Heart left ventricle (tissue), 16 donors: ENCODE measurements at regions not wholly inside any gene's neighbourhood (a gene's known extent, or its start where the extent isn't known, plus 50 kb on each side); places are given as distances from the start of the nearest gene placed in this dataset.

Experiments used
- ATAC-seq, 4 donors: fragments of 200-7000 bp; cut with Tn5 transposase; one replicate each; pipeline ENCODE4 v1.9.1; 2020 to 2022; ENCODE audit warnings: moderate library complexity in 4 of 4, mild to moderate bottlenecking in 3 of 4, moderate number of reproducible peaks in 1 of 4
- DNase-seq, 5 donors: peaks; one replicate each; pipeline ENCODE4 v3.0.0-alpha.2; 2020
- H3K27ac ChIP-seq, 12 donors: fragments of 200-600 bp; sonication (generic) in 4 of 12; one replicate each; pipeline versions ENCODE4 v1.5.0 to v1.8.0; 2016 to 2022; ENCODE audit warnings: mild to moderate bottlenecking in 2 of 12
- H3K27me3 ChIP-seq, 9 donors: fragments of 200-600 bp; sonication (generic) in 2 of 9; one replicate each; pipeline versions ENCODE4 v1.5.1 to v1.8.0; 2016 to 2022; ENCODE audit warnings: mild to moderate bottlenecking in 3 of 9
- H3K36me3 ChIP-seq, 9 donors: fragments of 200-600 bp; sonication (generic) in 2 of 9; one replicate each; pipeline versions ENCODE4 v1.5.0 to v1.8.0; 2018 to 2022; ENCODE audit warnings: mild to moderate bottlenecking in 2 of 9
- H3K4me1 ChIP-seq, 12 donors: fragments of 200-600 bp; sonication (generic) in 4 of 12; one replicate each; pipeline versions ENCODE4 v1.5.0 to v1.8.0; 2016 to 2022; ENCODE audit warnings: mild to moderate bottlenecking in 3 of 12
- H3K4me3 ChIP-seq, 12 donors: fragments of 200-600 bp; sonication (generic) in 4 of 12; one replicate each; pipeline versions ENCODE4 v1.5.0 to v1.8.0; 2017 to 2022; ENCODE audit warnings: mild to moderate bottlenecking in 9 of 12, moderate library complexity in 4 of 12
- H3K9me3 ChIP-seq, 12 donors: fragments of 200-600 bp; sonication (generic) in 4 of 12; one replicate each; pipeline versions ENCODE4 v1.5.0 to v1.8.0; 2016 to 2022; ENCODE audit warnings: mild to moderate bottlenecking in 1 of 12
- CTCF ChIP-seq, 12 donors: fragments of 200-600 bp; sonication (generic) in 4 of 12; IDR thresholded peaks; one replicate each; pipeline versions ENCODE4 v1.5.0 to v1.8.0; 2018 to 2022; ENCODE audit warnings: antibody characterized with exemption in 12 of 12, mild to moderate bottlenecking in 5 of 12
- POLR2A ChIP-seq, 2 donors: fragments of 450-650 bp; IDR thresholded peaks; one replicate each; pipeline ENCODE4 v1.6.1; 2017; ENCODE audit warnings: antibody characterized with exemption in 2 of 2, mild to moderate bottlenecking in 2 of 2, moderate library complexity in 2 of 2
- WGBS, 4 donors: extraction: QIAGEN DNeasy Blood & Tissue Kit in 2 of 4; methylation state at CpG; one replicate each; pipeline versions ENCODE4 v1.1.5 to v1.1.7; 2013 to 2018; 5-methylcytosine and 5-hydroxymethylcytosine counted together
- intact Hi-C, 10 donors: fragments of 100-400 bp; cut with DNase I; formaldehyde crosslinking; loops; one replicate each; pipeline versions ENCODE4 v1.11.1 to v1.14.2; 2022
- donor health status: ischemic (EF 13 %, LVEDD 7.1; RV severe dilation, severe dysfunction).
- donor health status: healthy with polysubstance abuse.
- donor health status: DM: no; HTN: yes; CAD: no.
- donor health status: DM: no; HTN: no; CAD: no.
- donor health status: ischemic (EF 25% LVEDD 6.9; RV normal size, moderate dysfunction).
- donor health status: ischemic (EF 25% LVEDD 5.7; RV mildly dilated, moderate dysfunction).
- donor health status: healthy.
- donor health status: DM: yes; HTN: yes; CAD: no.
- donor health status: ischemic (EF 35%, LVEDD 5.7; RV mildly dilated, moderate dysfunction).
- donor health status: nonischemic (EF 11% LVEDD 7.7; RV severe dilation, severe dysfunction).
- donor health status: DM: yes; HTN: yes; CAD: no.
- donor health status: PGD.
- donor health status: ischemic (EF 29% LVEDD 5.4; RV normal size, mild dysfunction).
- donor health status: nonischemic (EF 23%, LVEDD 6.1; RV moderate dilation, normal function).

- no peaks in the 10 kb centered on the region for H3K4me1 ChIP-seq
- 77 to 81% (median 80%) methylated on average over 6 of the region's 6 CpGs for WGBS, 4 donors
- TF ChIP-seq POLR2A (IDR thresholded peaks at IDR 0.05) (no peak), CTCF (IDR thresholded peaks at IDR 0.05) (no peak)
- no peak overlapping the region for H3K27ac ChIP-seq
- no peaks in the 10 kb centered on the region for H3K36me3 ChIP-seq
- ATAC-seq (no peak), DNase-seq (no peak)
- no peaks in the 10 kb centered on the region for H3K27me3 ChIP-seq
- intact Hi-C loops = no loop called here
- H3K4me3 ChIP-seq = no peak overlapping the region
- H3K9me3 ChIP-seq = no peaks in the 10 kb centered on the region
These were observed 993.9 kb downstream of the VRK1 start for GRCh38 chr14:97791072-97791471.

- H3K9me3 ChIP-seq = no peaks in the 10 kb centered on the region
- intact Hi-C loops = no loop called here
- DNase-seq = no peak
- WGBS, 4 donors = 87 to 90% (median 87%) methylated on average over 8 of the region's 8 CpGs
- no peak for TF ChIP-seq CTCF (IDR thresholded peaks at IDR 0.05)
- no peak for TF ChIP-seq POLR2A (IDR thresholded peaks at IDR 0.05)
- H3K4me3 ChIP-seq = no peak overlapping the region
- no peaks in the 10 kb centered on the region for H3K4me1 ChIP-seq
- no peaks in the 10 kb centered on the region for H3K27me3 ChIP-seq
- H3K36me3 ChIP-seq = no peaks in the 10 kb centered on the region
- no peak for ATAC-seq
- H3K27ac ChIP-seq = no peak overlapping the region
These were observed 994.7 kb downstream of the VRK1 start for GRCh38 chr14:97791906-97792305.

DNA sequence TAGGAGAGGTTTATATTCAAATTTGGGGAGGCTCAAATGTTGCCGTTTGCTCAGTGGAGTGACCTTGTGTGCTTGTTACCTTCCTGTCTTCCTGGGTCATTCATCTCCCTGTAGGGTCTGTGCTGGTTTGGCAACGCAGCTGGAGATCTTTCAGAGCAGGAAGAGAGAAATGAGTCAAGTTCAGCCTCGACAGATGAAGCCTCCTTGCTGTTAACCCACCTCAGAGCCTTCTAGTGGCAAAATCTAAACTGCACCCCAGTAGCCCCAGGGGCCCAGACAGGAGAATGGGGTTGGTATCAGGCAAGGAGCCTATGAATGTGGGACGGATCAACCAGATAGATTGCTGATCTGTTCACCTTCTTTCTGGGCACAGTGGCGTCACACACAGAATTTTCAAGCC is 999.3 kb downstream of the VRK1 start:
- H3K9me3 ChIP-seq = no peaks in the 10 kb centered on the region
- no peaks in the 10 kb centered on the region for H3K36me3 ChIP-seq
- TF ChIP-seq POLR2A (IDR thresholded peaks at IDR 0.05) (no peak), CTCF (IDR thresholded peaks at IDR 0.05) (no peak)
- no peaks in the 10 kb centered on the region for H3K27me3 ChIP-seq
- WGBS, 4 donors = 44 to 74% (median 67%) methylated on average over 5 of the region's 5 CpGs
- intact Hi-C loops = no loop called here
- no peak overlapping the region for H3K4me3 ChIP-seq
- H3K27ac ChIP-seq = no peak overlapping the region
- ATAC-seq (no peak), DNase-seq (no peak)
- no peaks in the 10 kb centered on the region for H3K4me1 ChIP-seq

DNA sequence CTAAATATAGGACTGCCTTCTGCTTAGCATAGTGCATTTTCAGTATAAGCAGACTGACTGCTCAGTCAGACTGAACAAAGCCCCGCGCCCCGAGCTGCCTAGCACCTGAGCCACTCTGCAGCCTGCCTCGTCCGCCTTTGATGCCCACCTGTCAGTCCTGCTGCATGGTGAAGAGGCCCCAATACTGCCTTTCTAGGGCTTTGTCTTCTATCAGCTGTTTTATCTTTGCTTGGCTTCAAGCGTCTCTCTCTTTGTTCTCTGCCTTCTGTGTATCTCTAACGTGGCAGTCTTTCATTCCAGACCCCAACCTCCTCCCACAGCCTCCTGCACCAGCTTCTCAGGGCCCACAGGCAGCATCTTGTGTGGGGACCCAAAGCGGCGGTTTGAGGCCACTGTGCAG is 1001.0 kb downstream of the VRK1 start:
- intact Hi-C loops = no loop called here
- Histone ChIP-seq H3K27ac (no peak overlapping the region), H3K9me3 (no peaks in the 10 kb centered on the region), H3K4me1 (no peaks in the 10 kb centered on the region), H3K36me3 (no peaks in the 10 kb centered on the region), H3K4me3 (no peak overlapping the region), H3K27me3 (no peaks in the 10 kb centered on the region)
- 64 to 73% (median 70%) methylated on average over 9 of the region's 9 CpGs for whole genome bisulfite sequencing, 4 donors
- ATAC-seq (no peak), DNase-seq (no peak)
- TF ChIP-seq CTCF (IDR thresholded peaks at IDR 0.05) (no peak), POLR2A (IDR thresholded peaks at IDR 0.05) (no peak)
